A673 (cell line): ENCODE measurements at regions not wholly inside any gene's neighbourhood (a gene's known extent, or its start where the extent isn't known, plus 50 kb on each side); places are given as distances from the start of the nearest gene placed in this dataset.

Source experiments
- BruUV-seq: library from RNA; stranded (reverse); fragments of 400-500 nt; replicated peaks from 2 replicates; lab custom pipeline; 2021; lab: Mats Ljungman, UMichigan
- CTCF ChIA-PET: fragments of 300-600 bp; sonication (Branson Sonifier 250); formaldehyde crosslinking; loops from one replicate; lab custom pipeline; 2022; ENCODE audit warnings: antibody characterized with exemption; lab: Charles Lee
- POLR2A ChIA-PET: fragments of 300-600 bp; sonication (Branson Sonifier 250); formaldehyde crosslinking; loops from one replicate; lab custom pipeline; 2022; ENCODE audit warnings: antibody characterized with exemption; ENCODE audit not compliant: low non-redundant PET; lab: Charles Lee
- DNase-seq: peaks from one replicate; pipeline ENCODE4 v3.0.0-alpha.2; 2015; ENCODE audit warnings: low spot score
- H3K27ac ChIP-seq: fragments of 200-600 bp; sonication (generic); 2 replicates; pipeline ENCODE4 v1.5.1; 2016; ENCODE audit warnings: mixed run types, low read depth, mild to moderate bottlenecking, mixed read lengths, antibody characterized with exemption, low read length; ENCODE audit not compliant: poor library complexity, severe bottlenecking
- H3K27me3 ChIP-seq: fragments of 200-600 bp; sonication (generic); replicated peaks from 2 replicates; pipeline ENCODE4 v1.6.1; 2017; ENCODE audit warnings: mixed run types, low read depth, mild to moderate bottlenecking, mixed read lengths, antibody characterized with exemption, low read length; ENCODE audit not compliant: insufficient read depth, poor library complexity
- H3K36me3 ChIP-seq: fragments of 200-600 bp; sonication (generic); 2 replicates; pipeline ENCODE4 v1.6.1; 2016; ENCODE audit warnings: mixed run types, mild to moderate bottlenecking, mixed read lengths, antibody characterized with exemption, low read length; ENCODE audit not compliant: insufficient read depth, poor library complexity, severe bottlenecking
- H3K4me1 ChIP-seq: fragments of 200-600 bp; sonication (generic); 2 replicates; pipeline ENCODE4 v1.6.1; 2017; ENCODE audit warnings: mixed run types, mild to moderate bottlenecking, mixed read lengths, antibody characterized with exemption, low read length; ENCODE audit not compliant: insufficient read depth, poor library complexity, severe bottlenecking
- H3K4me3 ChIP-seq: fragments of 200-600 bp; sonication (generic); 2 replicates; pipeline ENCODE4 v1.5.1; 2016; ENCODE audit warnings: low read depth, mixed run types, mild to moderate bottlenecking, mixed read lengths, low read length; ENCODE audit not compliant: poor library complexity, severe bottlenecking
- H3K9me3 ChIP-seq: fragments of 200-600 bp; sonication (generic); 2 replicates; pipeline ENCODE4 v1.6.1; 2016; ENCODE audit warnings: mixed run types, low read depth, mild to moderate bottlenecking, mixed read lengths, antibody characterized with exemption, low read length; ENCODE audit not compliant: poor library complexity, severe bottlenecking
- CTCF ChIP-seq: fragments of 300-800, 200-600 bp; sonication (generic); conservative IDR thresholded peaks from 2 replicates; pipeline ENCODE4 v1.5.1; 2017; ENCODE audit warnings: low read depth, mild to moderate bottlenecking, antibody characterized with exemption, low read length, moderate library complexity, mixed read lengths
- EZH2 ChIP-seq: fragments of 200-600 bp; sonication (generic); IDR thresholded peaks from 2 replicates; pipeline ENCODE4 v1.6.1; 2017; ENCODE audit warnings: borderline replicate concordance, low read depth, mild to moderate bottlenecking, mixed read lengths, antibody characterized with exemption, low read length; ENCODE audit not compliant: poor library complexity, severe bottlenecking
- intact Hi-C: fragments of 100-400 bp; cut with micrococcal nuclease; formaldehyde crosslinking; loops from one replicate; pipeline ENCODE4 v1.10.0; 2022; ENCODE audit not compliant: unreplicated experiment

- H3K4me3 ChIP-seq, result no peak overlapping the region
- BruUV-seq, result no TSS peak
- H3K27ac ChIP-seq, result no peak overlapping the region
- no peaks in the 10 kb centered on the region for H3K27me3 ChIP-seq
- CTCF ChIA-PET, result no interaction called here
- intact Hi-C loops, result no loop called here
- no peaks in the 10 kb centered on the region for H3K36me3 ChIP-seq
- H3K9me3 ChIP-seq, result no peaks in the 10 kb centered on the region
- POLR2A ChIA-PET, result no interaction called here
- no peaks in the 10 kb centered on the region for H3K4me1 ChIP-seq
- no peak for DNase-seq
- no peak for TF ChIP-seq CTCF
- TF ChIP-seq EZH2, result no peak
These were observed 173.4 kb upstream of the BMP4 start for GRCh38 chr14:54129850-54130640.

- DNase-seq, result no peak
- Histone ChIP-seq H3K9me3 (no peaks in the 10 kb centered on the region), H3K36me3 (no peaks in the 10 kb centered on the region), H3K27ac (no peak overlapping the region), H3K27me3 (no peaks in the 10 kb centered on the region), H3K4me1 (no peaks in the 10 kb centered on the region), H3K4me3 (no peak overlapping the region)
- POLR2A ChIA-PET, result interaction anchor here (0.6 kb wide), 1 partner anchor 248 kb away, joined by 5 read pairs; no protein-coding TSS in a partner anchor
- CTCF ChIA-PET, result no interaction called here
- no TSS peak for BruUV-seq
- intact Hi-C loops, result no loop called here
- TF ChIP-seq CTCF, result no peak
- no peak for TF ChIP-seq EZH2
These were observed 175.9 kb upstream of the BMP4 start for GRCh38 chr14:54132496-54132895.

- Histone ChIP-seq H3K27ac (no peak overlapping the region), H3K4me1 (no peaks in the 10 kb centered on the region), H3K4me3 (no peak overlapping the region), H3K9me3 (no peaks in the 10 kb centered on the region), H3K27me3 (no peaks in the 10 kb centered on the region), H3K36me3 (no peaks in the 10 kb centered on the region)
- intact Hi-C loops, result no loop called here
- no peak for DNase-seq
- ChIA-PET CTCF (interaction anchor here (0.6 kb wide), 1 partner anchor 41 kb away, joined by 3 read pairs; no protein-coding TSS in a partner anchor), POLR2A (interaction anchor here (0.5 kb wide), 1 partner anchor 11 kb away, joined by 3 read pairs; no protein-coding TSS in a partner anchor)
- TF ChIP-seq EZH2 (no peak), CTCF (no peak)
- no TSS peak for BruUV-seq
These were observed 177.3 kb upstream of the BMP4 start for GRCh38 chr14:54133896-54134295.
